Panc1 (cell line): ENCODE measurements at regions not wholly inside any gene's neighbourhood (a gene's known extent, or its start where the extent isn't known, plus 50 kb on each side); places are given as distances from the start of the nearest gene placed in this dataset.

Experiments
- ATAC-seq: fragments of 200-7000 bp; cut with Tn5 transposase; 2 replicates; pipeline ENCODE4 v1.9.1; 2020; ENCODE audit warnings: mild to moderate bottlenecking, moderate library complexity
- BruUV-seq: library from RNA; stranded (reverse); fragments of 400-500 nt; replicated peaks from 2 replicates; lab custom pipeline; 2021; lab: Mats Ljungman, UMichigan
- CTCF ChIA-PET: fragments of 300-600 bp; sonication (Branson Sonifier 250); formaldehyde crosslinking; loops from one replicate; lab custom pipeline; 2022; ENCODE audit warnings: antibody characterized with exemption; lab: Charles Lee
- POLR2A ChIA-PET: fragments of 300-600 bp; sonication (Branson Sonifier 250); formaldehyde crosslinking; loops from one replicate; lab custom pipeline; 2022; ENCODE audit warnings: antibody characterized with exemption; lab: Charles Lee
- DNase-seq: peaks from one replicate; pipeline ENCODE4 v3.0.0-alpha.2; 2010; ENCODE audit warnings: low read depth, low spot score
- H3K27ac ChIP-seq: 2 replicates; pipeline ENCODE4 v1.5.1; 2011; ENCODE audit warnings: mild to moderate bottlenecking, low read length, inconsistent platforms
- H3K27me3 ChIP-seq: fragments of 200-500 bp; sonication (Bioruptor generic); 2 replicates; pipeline ENCODE4 v1.6.0; 2014; ENCODE audit warnings: low read length, inconsistent platforms; ENCODE audit not compliant: control insufficient read depth, insufficient read depth
- H3K36me3 ChIP-seq: fragments of 200-500 bp; sonication (Bioruptor generic); 2 replicates; pipeline ENCODE4 v1.5.1; 2014; ENCODE audit warnings: inconsistent platforms, mild to moderate bottlenecking, low read length, moderate library complexity; ENCODE audit not compliant: control insufficient read depth, insufficient read depth
- H3K4me1 ChIP-seq: 2 replicates; pipeline ENCODE4 v1.5.1; 2011; ENCODE audit warnings: inconsistent platforms, mild to moderate bottlenecking, low read length, moderate library complexity; ENCODE audit not compliant: control insufficient read depth, insufficient read depth
- H3K4me3 ChIP-seq, 2 experiments: 2 replicates each; pipeline ENCODE4 v1.5.1; 2011 to 2012; ENCODE audit warnings: low read depth in 2 of 2, low read length in 2 of 2, mild to moderate bottlenecking in 2 of 2, inconsistent platforms in 1 of 2, moderate library complexity in 1 of 2
- H3K9me3 ChIP-seq: fragments of 200-500 bp; sonication (Bioruptor generic); 2 replicates; pipeline ENCODE4 v1.5.1; 2014; ENCODE audit warnings: low read depth, mild to moderate bottlenecking, inconsistent platforms, low read length, moderate library complexity; ENCODE audit not compliant: control insufficient read depth, insufficient read depth
- POLR2AphosphoS5 ChIP-seq: IDR thresholded peaks from 2 replicates; pipeline ENCODE4 v1.6.1; 2012; ENCODE audit warnings: mild to moderate bottlenecking, low read depth, low read length, moderate library complexity
- SIN3A ChIP-seq: IDR thresholded peaks from 2 replicates; pipeline ENCODE4 v1.6.1; 2012; ENCODE audit warnings: low read depth, mild to moderate bottlenecking, low read length, moderate library complexity, borderline replicate concordance; ENCODE audit not compliant: insufficient read depth
- TCF7L2 ChIP-seq: IDR thresholded peaks from 2 replicates; pipeline ENCODE4 v1.6.1; 2011; ENCODE audit warnings: mild to moderate bottlenecking, low read depth, low read length, inconsistent platforms
- in situ Hi-C: cut with HindIII; loops from 2 replicates; pipeline ENCODE4 v1.10.0; 2016; ENCODE audit warnings: low sequenced_read_pairs, low pct_unique_long_range_greater_than_20kb
- intact Hi-C: fragments of 100-400 bp; cut with micrococcal nuclease; formaldehyde crosslinking; loops from one replicate; pipeline ENCODE4 v1.10.0; 2022; ENCODE audit not compliant: unreplicated experiment
- TF ChIP-seq, protein P1 (sequence below): fragments of 450-650 bp; IDR thresholded peaks from 2 replicates; pipeline ENCODE4 v1.5.1; 2017; ENCODE audit warnings: mild to moderate bottlenecking
- TF ChIP-seq, protein P2 (sequence below), 2 experiments: IDR thresholded peaks; 2 replicates each; pipeline ENCODE4 v1.6.1; 2011 to 2012; ENCODE audit warnings: low read depth in 2 of 2, control low read depth in 1 of 2, low read length in 1 of 2, mild to moderate bottlenecking in 1 of 2, moderate library complexity in 1 of 2; ENCODE audit not compliant: insufficient read depth in 1 of 2

GRCh38 chr7:118771672-118772071 is 547.2 kb downstream of the ANKRD7 start:
- no peaks in the 10 kb centered on the region for H3K36me3 ChIP-seq
- H3K4me1 ChIP-seq = no peaks in the 10 kb centered on the region
- POLR2A ChIA-PET = no interaction called here
- H3K27me3 ChIP-seq = no peaks in the 10 kb centered on the region
- TF ChIP-seq POLR2AphosphoS5 (no peak), TCF7L2 (no peak), SIN3A (no peak)
- TF ChIP-seq, protein P1, sequence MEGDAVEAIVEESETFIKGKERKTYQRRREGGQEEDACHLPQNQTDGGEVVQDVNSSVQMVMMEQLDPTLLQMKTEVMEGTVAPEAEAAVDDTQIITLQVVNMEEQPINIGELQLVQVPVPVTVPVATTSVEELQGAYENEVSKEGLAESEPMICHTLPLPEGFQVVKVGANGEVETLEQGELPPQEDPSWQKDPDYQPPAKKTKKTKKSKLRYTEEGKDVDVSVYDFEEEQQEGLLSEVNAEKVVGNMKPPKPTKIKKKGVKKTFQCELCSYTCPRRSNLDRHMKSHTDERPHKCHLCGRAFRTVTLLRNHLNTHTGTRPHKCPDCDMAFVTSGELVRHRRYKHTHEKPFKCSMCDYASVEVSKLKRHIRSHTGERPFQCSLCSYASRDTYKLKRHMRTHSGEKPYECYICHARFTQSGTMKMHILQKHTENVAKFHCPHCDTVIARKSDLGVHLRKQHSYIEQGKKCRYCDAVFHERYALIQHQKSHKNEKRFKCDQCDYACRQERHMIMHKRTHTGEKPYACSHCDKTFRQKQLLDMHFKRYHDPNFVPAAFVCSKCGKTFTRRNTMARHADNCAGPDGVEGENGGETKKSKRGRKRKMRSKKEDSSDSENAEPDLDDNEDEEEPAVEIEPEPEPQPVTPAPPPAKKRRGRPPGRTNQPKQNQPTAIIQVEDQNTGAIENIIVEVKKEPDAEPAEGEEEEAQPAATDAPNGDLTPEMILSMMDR = no peak
- TF ChIP-seq, protein P2, sequence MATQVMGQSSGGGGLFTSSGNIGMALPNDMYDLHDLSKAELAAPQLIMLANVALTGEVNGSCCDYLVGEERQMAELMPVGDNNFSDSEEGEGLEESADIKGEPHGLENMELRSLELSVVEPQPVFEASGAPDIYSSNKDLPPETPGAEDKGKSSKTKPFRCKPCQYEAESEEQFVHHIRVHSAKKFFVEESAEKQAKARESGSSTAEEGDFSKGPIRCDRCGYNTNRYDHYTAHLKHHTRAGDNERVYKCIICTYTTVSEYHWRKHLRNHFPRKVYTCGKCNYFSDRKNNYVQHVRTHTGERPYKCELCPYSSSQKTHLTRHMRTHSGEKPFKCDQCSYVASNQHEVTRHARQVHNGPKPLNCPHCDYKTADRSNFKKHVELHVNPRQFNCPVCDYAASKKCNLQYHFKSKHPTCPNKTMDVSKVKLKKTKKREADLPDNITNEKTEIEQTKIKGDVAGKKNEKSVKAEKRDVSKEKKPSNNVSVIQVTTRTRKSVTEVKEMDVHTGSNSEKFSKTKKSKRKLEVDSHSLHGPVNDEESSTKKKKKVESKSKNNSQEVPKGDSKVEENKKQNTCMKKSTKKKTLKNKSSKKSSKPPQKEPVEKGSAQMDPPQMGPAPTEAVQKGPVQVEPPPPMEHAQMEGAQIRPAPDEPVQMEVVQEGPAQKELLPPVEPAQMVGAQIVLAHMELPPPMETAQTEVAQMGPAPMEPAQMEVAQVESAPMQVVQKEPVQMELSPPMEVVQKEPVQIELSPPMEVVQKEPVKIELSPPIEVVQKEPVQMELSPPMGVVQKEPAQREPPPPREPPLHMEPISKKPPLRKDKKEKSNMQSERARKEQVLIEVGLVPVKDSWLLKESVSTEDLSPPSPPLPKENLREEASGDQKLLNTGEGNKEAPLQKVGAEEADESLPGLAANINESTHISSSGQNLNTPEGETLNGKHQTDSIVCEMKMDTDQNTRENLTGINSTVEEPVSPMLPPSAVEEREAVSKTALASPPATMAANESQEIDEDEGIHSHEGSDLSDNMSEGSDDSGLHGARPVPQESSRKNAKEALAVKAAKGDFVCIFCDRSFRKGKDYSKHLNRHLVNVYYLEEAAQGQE (IDR thresholded peaks at IDR 0.05; ENCODE audit: insufficient read depth in 1 of 2, low read depth in 2 of 2, low read length in 1 of 2) = no peak
- BruUV-seq = no TSS peak
- intact Hi-C loops (no loop called here), in situ Hi-C loops (no loop called here)
- H3K9me3 ChIP-seq = no peaks in the 10 kb centered on the region
- ATAC-seq (no peak), DNase-seq (no peak)
- H3K27ac ChIP-seq = no peak overlapping the region
- no peak overlapping the region for H3K4me3 ChIP-seq
- CTCF ChIA-PET = no interaction called here

DNA sequence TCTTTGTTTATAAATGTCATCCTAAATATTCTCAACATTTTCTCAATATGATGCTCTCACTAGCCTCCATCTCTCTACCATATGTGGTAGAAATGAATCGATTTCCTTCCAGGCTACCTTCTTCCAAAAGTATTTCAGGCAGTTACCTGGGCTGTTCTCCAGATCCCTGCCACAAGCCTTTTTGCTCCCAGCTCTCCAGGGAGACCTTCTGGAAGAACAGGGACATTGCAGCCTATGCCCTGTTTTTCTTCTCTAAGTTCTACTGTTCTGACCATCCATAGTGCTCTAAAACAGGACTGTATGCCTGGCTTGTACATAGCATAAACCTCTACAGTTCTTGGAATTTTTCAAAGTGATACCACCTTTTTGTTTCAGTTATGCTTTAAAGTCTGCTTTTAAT is 552.8 kb downstream of the ANKRD7 start:
- Histone ChIP-seq H3K36me3 (no peaks in the 10 kb centered on the region), H3K27me3 (no peaks in the 10 kb centered on the region), H3K4me1 (no peaks in the 10 kb centered on the region), H3K4me3 (no peak overlapping the region), H3K27ac (no peak overlapping the region), H3K9me3 (no peaks in the 10 kb centered on the region)
- intact Hi-C loops = no loop called here
- in situ Hi-C loops = no loop called here
- DNase-seq = no peak
- CTCF ChIA-PET = no interaction called here
- TF ChIP-seq SIN3A = no peak
- no peak for TF ChIP-seq POLR2AphosphoS5
- TF ChIP-seq, protein P1 = no peak
- no peak for TF ChIP-seq TCF7L2
- TF ChIP-seq, protein P2 (IDR thresholded peaks at IDR 0.05; ENCODE audit: insufficient read depth in 1 of 2, low read depth in 2 of 2, low read length in 1 of 2) = no peak
- BruUV-seq = no TSS peak
- ATAC-seq = no peak
- POLR2A ChIA-PET = no interaction called here
